Loucy (cell line): ENCODE measurements at regions not wholly inside any gene's neighbourhood (a gene's known extent, or its start where the extent isn't known, plus 50 kb on each side); places are given as distances from the start of the nearest gene placed in this dataset.
"Not testable (repeated sequence)": the region's sequence is repeated elsewhere in the genome, so short reads cannot be mapped to it uniquely, and the experiment has no call there.

Experiments used
- H2AFZ ChIP-seq: fragments of 200-600 bp; sonication (generic); 2 replicates; pipeline ENCODE4 v1.6.0; 2016; ENCODE audit warnings: antibody characterized with exemption, mild to moderate bottlenecking, low read length, moderate library complexity
- H3F3A ChIP-seq: fragments of 200-600 bp; 2 replicates; pipeline ENCODE4 v1.6.0; 2016; ENCODE audit warnings: antibody characterized with exemption, low read depth, mild to moderate bottlenecking
- H3K27me3 ChIP-seq: fragments of 200-600 bp; sonication (generic); 2 replicates; pipeline ENCODE4 v1.6.1; 2014; ENCODE audit warnings: low read length, mild to moderate bottlenecking; ENCODE audit not compliant: insufficient read depth, poor library complexity, severe bottlenecking
- H3K36me3 ChIP-seq: fragments of 200-600 bp; sonication (generic); 2 replicates; pipeline ENCODE4 v1.6.1; 2016; ENCODE audit warnings: low read length; ENCODE audit not compliant: insufficient read depth
- H3K4me1 ChIP-seq: fragments of 200-600 bp; sonication (generic); 2 replicates; pipeline ENCODE4 v1.5.1; 2014; ENCODE audit warnings: low read length, mild to moderate bottlenecking; ENCODE audit not compliant: insufficient read depth, poor library complexity, severe bottlenecking
- H3K4me2 ChIP-seq: fragments of 200-600 bp; sonication (generic); 2 replicates; pipeline ENCODE4 v1.6.0; 2014; ENCODE audit warnings: antibody characterized with exemption, low read length, low read depth, mild to moderate bottlenecking; ENCODE audit not compliant: poor library complexity, severe bottlenecking
- H3K4me3 ChIP-seq: fragments of 200-600 bp; sonication (generic); 2 replicates; pipeline ENCODE4 v1.5.1; 2014; ENCODE audit warnings: low read length, mild to moderate bottlenecking, mixed read lengths; ENCODE audit not compliant: poor library complexity, severe bottlenecking
- H3K79me2 ChIP-seq: fragments of 200-600 bp; sonication (generic); 2 replicates; pipeline ENCODE4 v1.6.1; 2014; ENCODE audit warnings: low read length; ENCODE audit not compliant: insufficient read depth
- H3K9ac ChIP-seq: fragments of 200-600 bp; sonication (generic); 2 replicates; pipeline ENCODE4 v1.6.0; 2014; ENCODE audit warnings: mild to moderate bottlenecking, low read depth, low read length, moderate library complexity; ENCODE audit not compliant: poor library complexity, severe bottlenecking
- H3K9me2 ChIP-seq: fragments of 200-600 bp; sonication (generic); replicated peaks from 2 replicates; pipeline ENCODE4 v1.6.1; 2016; ENCODE audit warnings: low read depth, low read length, mixed read lengths
- H3K9me3 ChIP-seq: fragments of 200-600 bp; sonication (generic); 2 replicates; pipeline ENCODE4 v1.6.1; 2014; ENCODE audit warnings: mild to moderate bottlenecking, antibody characterized with exemption, low read length, low read depth; ENCODE audit not compliant: insufficient read depth
- H4K20me1 ChIP-seq: fragments of 200-600 bp; sonication (generic); 2 replicates; pipeline ENCODE4 v1.6.0; 2014; ENCODE audit warnings: antibody characterized with exemption, low read length, mild to moderate bottlenecking; ENCODE audit not compliant: insufficient read depth, poor library complexity, severe bottlenecking

GRCh38 chr3:195669310-195669709 lies 51.5 kb upstream of the MUC20 start:
- H3K27me3 ChIP-seq, H4K20me1 ChIP-seq, H3K4me2 ChIP-seq, H2AFZ ChIP-seq, H3K4me3 ChIP-seq, H3K9me2 ChIP-seq, H3K9me3 ChIP-seq, H3F3A ChIP-seq: not testable (repeated sequence)
- peak overlapping the region; percentile 78 for H3K9ac ChIP-seq
- peaks cover 32% of the 10 kb centered on the region for H3K79me2 ChIP-seq
- peaks cover 33% of the 10 kb centered on the region for H3K36me3 ChIP-seq
- H3K4me1 ChIP-seq: peaks cover 15% of the 10 kb centered on the region

GRCh38 chr3:195668131-195668766 lies 52.5 kb upstream of the MUC20 start:
- Histone ChIP-seq H3K79me2 (peaks cover 32% of the 10 kb centered on the region), H3K36me3 (peaks cover 33% of the 10 kb centered on the region; the same call in 1 of the 2 replicates), H3K9ac (peak overlapping the region; percentile 58)
- H4K20me1 ChIP-seq, H3K4me3 ChIP-seq, H3K4me1 ChIP-seq, H3K4me2 ChIP-seq, H3K9me2 ChIP-seq, H2AFZ ChIP-seq, H3F3A ChIP-seq, H3K9me3 ChIP-seq, H3K27me3 ChIP-seq: not testable (repeated sequence)

GRCh38 chr3:195665311-195665710 lies 55.5 kb upstream of the MUC20 start:
- not testable (repeated sequence) for H4K20me1 ChIP-seq, H3K9me2 ChIP-seq, H3K27me3 ChIP-seq, H3K9me3 ChIP-seq, H3F3A ChIP-seq, H2AFZ ChIP-seq, H3K4me1 ChIP-seq
- H3K9ac ChIP-seq: peak overlapping the region; percentile 76
- H3K79me2 ChIP-seq: peaks cover 30% of the 10 kb centered on the region
- peaks cover 25% of the 10 kb centered on the region; the same call in 1 of the 2 replicates for H3K36me3 ChIP-seq
- H3K4me2 ChIP-seq: peak overlapping the region; percentile 68
- peak overlapping the region; percentile 65 for H3K4me3 ChIP-seq

- peak overlapping the region; percentile 89 for H3K9ac ChIP-seq
- not testable (repeated sequence) for H3F3A ChIP-seq, H3K9me2 ChIP-seq, H3K9me3 ChIP-seq, H3K27me3 ChIP-seq, H4K20me1 ChIP-seq, H3K4me1 ChIP-seq, H2AFZ ChIP-seq
- H3K79me2 ChIP-seq: peaks cover 40% of the 10 kb centered on the region
- peaks cover 25% of the 10 kb centered on the region; the same call in 1 of the 2 replicates for H3K36me3 ChIP-seq
- H3K4me2 ChIP-seq: peak overlapping the region; percentile 77
- H3K4me3 ChIP-seq: peak overlapping the region; percentile 72
Observed at GRCh38 chr3:195664131-195664530, 56.6 kb upstream of the MUC20 start.

GRCh38 chr3:195659136-195659533 lies 61.6 kb upstream of the MUC20 start:
- peak overlapping the region; percentile 48 for H3K4me2 ChIP-seq
- H3K27me3 ChIP-seq, H3K9me2 ChIP-seq, H2AFZ ChIP-seq, H3F3A ChIP-seq, H3K36me3 ChIP-seq, H4K20me1 ChIP-seq, H3K9me3 ChIP-seq, H3K4me1 ChIP-seq: not testable (repeated sequence)
- peak overlapping the region; percentile 86 for H3K9ac ChIP-seq
- H3K4me3 ChIP-seq: peak overlapping the region; percentile 85
- peaks cover 44% of the 10 kb centered on the region for H3K79me2 ChIP-seq

- Histone ChIP-seq H3K4me2 (peak overlapping the region; percentile 48), H3K9ac (peak overlapping the region; percentile 86), H3K4me3 (peak overlapping the region; percentile 85), H3K79me2 (peaks cover 38% of the 10 kb centered on the region)
- not testable (repeated sequence) for H2AFZ ChIP-seq, H3K4me1 ChIP-seq, H3K9me3 ChIP-seq, H3K36me3 ChIP-seq, H4K20me1 ChIP-seq, H3K9me2 ChIP-seq, H3F3A ChIP-seq, H3K27me3 ChIP-seq
Observed at GRCh38 chr3:195658381-195659135, 62.2 kb upstream of the MUC20 start.

GRCh38 chr3:195657475-195658372 lies 63.1 kb upstream of the MUC20 start:
- H4K20me1 ChIP-seq, H3F3A ChIP-seq, H3K36me3 ChIP-seq, H3K9me2 ChIP-seq, H3K4me1 ChIP-seq, H3K9me3 ChIP-seq, H3K27me3 ChIP-seq: not testable (repeated sequence)
- Histone ChIP-seq H3K4me2 (peak overlapping the region; percentile 78), H3K79me2 (peaks cover 36% of the 10 kb centered on the region), H2AFZ (0 out of 2 replicates have a peak overlapping the region, but pooled peaks have one; percentile 73), H3K9ac (peak overlapping the region; percentile 81), H3K4me3 (peak overlapping the region; percentile 85)
